HEK293T (cell line): ENCODE measurements at regions not wholly inside any gene's neighbourhood (a gene's known extent, or its start where the extent isn't known, plus 50 kb on each side); places are given as distances from the start of the nearest gene placed in this dataset.

Source experiments
- CTCF ChIA-PET: fragments of 350-600 bp; formaldehyde crosslinking; extraction: SDS; loops from one replicate; lab custom pipeline; 2021; ENCODE audit warnings: antibody characterized with exemption, inconsistent platforms; lab: Yijun Ruan, JAX
- POLR2A ChIA-PET: fragments of 350-600 bp; formaldehyde crosslinking; extraction: SDS; loops from one replicate; lab custom pipeline; 2020; ENCODE audit warnings: antibody characterized with exemption, inconsistent platforms; lab: Yijun Ruan, JAX
- DNase-seq: peaks from one replicate; pipeline ENCODE4 v3.0.0; 2012; ENCODE audit warnings: mixed read lengths; ENCODE audit errors: extremely low spot score
- ARNT ChIP-seq: fragments of 450-650 bp; IDR thresholded peaks from 2 replicates; pipeline ENCODE4 v1.6.1; 2017; ENCODE audit warnings: mild to moderate bottlenecking
- BHLHE40 ChIP-seq: fragments of 450-650 bp; IDR thresholded peaks from 2 replicates; pipeline ENCODE4 v1.6.1; 2016; ENCODE audit warnings: mild to moderate bottlenecking, moderate library complexity, borderline replicate concordance
- CTBP1 ChIP-seq: fragments of 450-650 bp; IDR thresholded peaks from 2 replicates; pipeline ENCODE4 v1.6.1; 2016; ENCODE audit warnings: borderline replicate concordance
- ELF4 ChIP-seq: fragments of 450-650 bp; IDR thresholded peaks from 2 replicates; pipeline ENCODE4 v1.6.1; 2017; ENCODE audit warnings: antibody characterized with exemption
- FOXA1 ChIP-seq: fragments of 450-650 bp; IDR thresholded peaks from 2 replicates; pipeline ENCODE4 v1.6.1; 2016; ENCODE audit warnings: mild to moderate bottlenecking
- FOXK2 ChIP-seq: fragments of 450-650 bp; IDR thresholded peaks from 2 replicates; pipeline ENCODE4 v1.6.1; 2016; ENCODE audit warnings: mild to moderate bottlenecking
- FOXM1 ChIP-seq: fragments of 450-650 bp; IDR thresholded peaks from 2 replicates; pipeline ENCODE4 v1.6.1; 2017; ENCODE audit warnings: mild to moderate bottlenecking, borderline replicate concordance
- HDGF ChIP-seq: fragments of 450-650 bp; IDR thresholded peaks from 2 replicates; pipeline ENCODE4 v1.6.1; 2017; ENCODE audit warnings: antibody characterized with exemption, borderline replicate concordance
- L3MBTL2 ChIP-seq: fragments of 450-650 bp; conservative IDR thresholded peaks from 2 replicates; pipeline ENCODE4 v1.6.1; 2016; ENCODE audit warnings: mild to moderate bottlenecking
- LEF1 ChIP-seq: fragments of 450-650 bp; IDR thresholded peaks from 2 replicates; pipeline ENCODE4 v1.6.1; 2017; ENCODE audit warnings: mild to moderate bottlenecking, borderline replicate concordance
- NFRKB ChIP-seq: fragments of 450-650 bp; IDR thresholded peaks from 2 replicates; pipeline ENCODE4 v1.6.1; 2016; ENCODE audit warnings: mild to moderate bottlenecking, moderate library complexity
- SP1 ChIP-seq: fragments of 450-650 bp; IDR thresholded peaks from 2 replicates; pipeline ENCODE4 v1.6.1; 2017
- SUZ12 ChIP-seq: fragments of 450-650 bp; IDR thresholded peaks from 2 replicates; pipeline ENCODE4 v1.6.1; 2016; ENCODE audit warnings: mild to moderate bottlenecking
- TARDBP ChIP-seq: fragments of 450-650 bp; IDR thresholded peaks from 2 replicates; pipeline ENCODE4 v1.6.1; 2016
- ZNF384 ChIP-seq: fragments of 450-650 bp; IDR thresholded peaks from 2 replicates; pipeline ENCODE4 v1.6.1; 2016
- TF ChIP-seq, protein P1 (sequence below): fragments of 450-650 bp; IDR thresholded peaks from 2 replicates; pipeline ENCODE4 v1.6.1; 2016

DNA sequence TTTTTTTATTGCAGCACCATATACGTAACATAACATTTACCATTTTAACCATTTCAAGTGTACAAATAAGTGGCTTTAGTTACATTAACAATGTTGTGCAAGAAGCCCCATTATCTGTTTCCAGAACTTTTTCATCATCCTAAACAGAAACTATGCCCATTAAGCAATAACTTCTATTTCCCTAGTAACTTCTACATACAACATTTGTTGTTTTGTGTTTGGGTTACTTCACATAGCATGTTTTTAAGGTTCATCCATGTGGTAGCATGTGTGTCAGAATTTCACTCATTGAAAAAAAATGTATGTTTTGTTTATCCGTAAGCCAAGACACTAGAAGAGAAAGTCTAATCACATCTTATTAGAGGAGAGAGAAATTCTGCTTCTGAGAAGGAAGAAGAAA, 450.5 kb upstream of the PDZRN3 start:
- POLR2A ChIA-PET, result no interaction called here
- TF ChIP-seq LEF1, result no peak
- no peak for TF ChIP-seq ZNF384
- TF ChIP-seq TARDBP, result no peak
- TF ChIP-seq CTBP1, result no peak
- TF ChIP-seq L3MBTL2, result no peak
- no peak for TF ChIP-seq FOXA1
- no peak for TF ChIP-seq BHLHE40
- no peak for TF ChIP-seq SUZ12
- TF ChIP-seq FOXK2, result no peak
- TF ChIP-seq SP1, result no peak
- TF ChIP-seq FOXM1, result no peak
- TF ChIP-seq HDGF, result no peak
- no peak for TF ChIP-seq NFRKB
- TF ChIP-seq, protein P1, sequence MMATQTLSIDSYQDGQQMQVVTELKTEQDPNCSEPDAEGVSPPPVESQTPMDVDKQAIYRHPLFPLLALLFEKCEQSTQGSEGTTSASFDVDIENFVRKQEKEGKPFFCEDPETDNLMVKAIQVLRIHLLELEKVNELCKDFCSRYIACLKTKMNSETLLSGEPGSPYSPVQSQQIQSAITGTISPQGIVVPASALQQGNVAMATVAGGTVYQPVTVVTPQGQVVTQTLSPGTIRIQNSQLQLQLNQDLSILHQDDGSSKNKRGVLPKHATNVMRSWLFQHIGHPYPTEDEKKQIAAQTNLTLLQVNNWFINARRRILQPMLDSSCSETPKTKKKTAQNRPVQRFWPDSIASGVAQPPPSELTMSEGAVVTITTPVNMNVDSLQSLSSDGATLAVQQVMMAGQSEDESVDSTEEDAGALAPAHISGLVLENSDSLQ, result no peak
- TF ChIP-seq ARNT, result no peak
- no peak for TF ChIP-seq ELF4
- CTCF ChIA-PET, result no interaction called here
- no peak for DNase-seq

DNA sequence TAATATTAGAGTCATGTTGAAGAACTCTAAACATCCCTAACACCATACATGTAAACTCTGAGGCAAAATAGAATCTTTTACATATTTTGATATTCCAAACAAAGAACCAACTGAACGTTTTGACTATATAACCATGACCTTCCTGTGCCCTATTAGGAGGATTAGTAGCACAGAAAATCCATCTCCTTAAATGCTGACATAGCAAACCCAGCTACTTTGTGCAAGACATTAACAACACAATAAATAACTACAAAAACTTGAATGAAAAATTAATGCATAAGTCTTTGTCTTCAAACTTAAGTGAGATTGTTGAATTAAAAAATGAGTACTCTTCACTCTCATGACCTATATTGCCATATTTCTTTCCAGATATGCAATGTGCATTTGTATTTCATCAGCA, 450.0 kb upstream of the PDZRN3 start:
- POLR2A ChIA-PET, result no interaction called here
- no peak for TF ChIP-seq FOXK2
- TF ChIP-seq BHLHE40, result no peak
- TF ChIP-seq, protein P1, result no peak
- TF ChIP-seq SUZ12, result no peak
- no peak for TF ChIP-seq L3MBTL2
- no peak for TF ChIP-seq ZNF384
- TF ChIP-seq ARNT, result no peak
- TF ChIP-seq TARDBP, result no peak
- no peak for TF ChIP-seq SP1
- TF ChIP-seq FOXM1, result no peak
- TF ChIP-seq CTBP1, result no peak
- TF ChIP-seq NFRKB, result no peak
- TF ChIP-seq ELF4, result no peak
- no peak for TF ChIP-seq HDGF
- TF ChIP-seq LEF1, result no peak
- no peak for TF ChIP-seq FOXA1
- CTCF ChIA-PET, result no interaction called here
- DNase-seq, result no peak

DNA sequence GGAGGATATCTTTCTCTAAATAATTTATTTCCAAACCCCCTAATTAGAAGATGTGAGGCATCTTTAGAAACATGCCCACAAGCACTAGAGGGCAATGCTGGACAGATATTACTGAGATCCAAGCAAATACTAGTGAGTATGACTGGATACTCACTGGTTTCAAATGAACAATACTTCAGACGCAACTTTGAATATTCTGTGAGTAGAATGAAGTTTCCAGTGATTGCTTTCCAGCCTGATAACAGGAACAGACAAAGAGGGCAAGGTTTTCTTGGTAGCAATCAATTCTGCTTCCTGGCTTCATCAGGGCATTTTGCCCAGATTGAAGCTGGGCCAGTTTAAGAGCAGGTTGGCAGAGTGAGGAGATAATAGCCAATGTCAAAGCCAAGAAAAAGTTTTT, 442.6 kb upstream of the PDZRN3 start:
- TF ChIP-seq CTBP1 (no peak), FOXA1 (no peak)
- no peak for DNase-seq
- CTCF ChIA-PET, result no interaction called here
- POLR2A ChIA-PET, result no interaction called here

DNA sequence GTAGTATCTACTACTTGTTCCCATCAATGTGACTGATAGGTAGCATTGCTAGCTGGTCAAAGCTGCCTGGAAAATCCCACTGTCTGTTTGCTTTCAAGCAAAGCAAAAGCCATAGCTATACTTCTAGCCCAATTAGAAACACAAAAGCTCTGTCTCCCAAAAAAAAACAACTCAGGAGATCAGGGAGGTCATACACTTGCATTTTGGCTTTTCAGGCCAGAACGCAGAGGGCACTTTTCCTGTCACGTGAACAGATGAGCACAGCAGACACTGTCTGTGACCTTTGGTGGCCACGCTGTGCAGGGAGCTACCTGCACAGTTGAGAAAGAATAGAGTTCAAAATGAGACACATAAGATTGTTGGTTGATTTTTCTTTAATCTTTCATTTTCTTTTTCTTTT, 441.7 kb upstream of the PDZRN3 start:
- ChIA-PET CTCF (no interaction called here), POLR2A (no interaction called here)
- TF ChIP-seq NFRKB, result no peak
- TF ChIP-seq, protein P1, result no peak
- TF ChIP-seq L3MBTL2, result no peak
- no peak for DNase-seq

DNA sequence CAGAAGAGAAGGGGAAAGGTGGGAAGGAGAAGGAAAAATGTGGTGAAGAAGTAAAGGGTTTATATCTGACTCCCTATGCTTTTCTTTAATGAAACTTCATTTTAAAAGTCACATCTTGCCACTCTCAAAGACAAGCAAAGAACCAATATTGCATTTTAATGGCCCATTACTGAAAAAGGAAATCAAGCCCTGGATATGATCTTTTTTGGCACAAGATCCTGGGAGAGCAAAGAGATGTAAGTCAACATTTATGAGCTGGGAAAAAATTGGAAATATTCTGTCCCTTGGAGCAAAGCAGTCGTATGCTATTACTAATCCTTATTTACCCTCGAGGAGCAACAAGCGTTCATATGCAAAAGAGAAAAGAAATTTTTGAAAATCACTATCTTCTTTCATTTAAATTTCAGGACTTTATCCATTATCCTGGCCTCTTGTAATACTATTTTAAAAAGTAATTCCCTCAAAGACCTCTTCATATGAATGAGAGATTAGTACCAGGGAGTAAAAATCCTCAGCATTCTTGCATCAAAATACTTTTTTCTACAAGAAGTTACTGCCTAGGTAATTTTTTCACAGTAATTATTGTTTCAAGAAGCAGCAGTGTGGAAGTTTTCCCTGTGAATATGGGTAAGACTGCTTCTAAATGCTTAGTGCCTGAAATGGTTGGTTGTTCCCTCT, 435.3 kb upstream of the PDZRN3 start:
- ChIA-PET CTCF (interaction anchor here (0.6 kb wide), 1 partner anchor 20 kb away, joined by 3 read pairs; no protein-coding TSS in a partner anchor), POLR2A (no interaction called here)
- DNase-seq, result no peak
- no peak for TF ChIP-seq HDGF
- no peak for TF ChIP-seq CTBP1
- TF ChIP-seq SUZ12, result no peak
- TF ChIP-seq NFRKB, result no peak
- TF ChIP-seq FOXM1, result no peak
- no peak for TF ChIP-seq FOXK2
- no peak for TF ChIP-seq LEF1
- TF ChIP-seq ARNT, result no peak
- TF ChIP-seq SP1, result no peak
- no peak for TF ChIP-seq TARDBP
- TF ChIP-seq BHLHE40, result no peak
- no peak for TF ChIP-seq ZNF384
- TF ChIP-seq ELF4, result no peak
- no peak for TF ChIP-seq FOXA1
- no peak for TF ChIP-seq L3MBTL2
- TF ChIP-seq, protein P1, result no peak

DNA sequence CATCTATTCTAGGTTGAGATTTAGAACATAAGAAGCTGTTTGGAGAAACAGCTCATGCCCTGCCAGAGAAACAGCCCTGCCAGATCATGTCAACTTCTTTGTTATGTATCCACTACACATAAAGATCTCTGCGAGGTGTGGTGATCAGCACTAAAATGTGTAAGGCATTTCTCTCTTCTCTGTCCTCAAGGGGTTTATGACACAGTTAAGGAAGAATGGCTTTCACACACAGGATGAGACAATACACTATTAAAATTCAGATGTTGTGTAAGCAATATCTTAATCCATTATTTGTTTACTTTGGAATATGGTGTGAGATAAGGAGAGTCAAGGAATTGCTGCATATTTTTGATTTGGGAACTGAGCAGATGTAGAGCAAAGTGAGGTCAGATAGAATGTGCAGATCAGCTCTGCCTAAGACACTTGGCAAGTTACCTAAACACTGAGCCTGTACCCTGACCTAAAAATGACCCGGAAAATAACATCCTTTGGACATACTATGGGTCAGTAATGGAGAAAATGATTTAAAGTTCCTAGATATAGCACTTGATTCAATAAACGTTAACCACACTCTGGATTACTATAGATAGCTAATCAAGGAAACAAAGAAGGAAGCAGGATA, 434.7 kb upstream of the PDZRN3 start:
- no peak for DNase-seq
- CTCF ChIA-PET, result no interaction called here
- TF ChIP-seq SUZ12 (no peak), ZNF384 (no peak), SP1 (no peak), ELF4 (no peak), TARDBP (no peak), FOXA1 (no peak), ARNT (no peak), NFRKB (no peak), FOXM1 (no peak), CTBP1 (no peak), LEF1 (no peak), BHLHE40 (no peak), FOXK2 (no peak), L3MBTL2 (no peak), HDGF (no peak)
- TF ChIP-seq, protein P1, result no peak
- POLR2A ChIA-PET, result no interaction called here
